Mesothelial cell of epicardium (in vitro differentiated cells): ENCODE measurements at regions not wholly inside any gene's neighbourhood (a gene's known extent, or its start where the extent isn't known, plus 50 kb on each side); places are given as distances from the start of the nearest gene placed in this dataset.

ENCODE experiments used
- DNase-seq, 2 experiments: peaks; one replicate each; pipeline ENCODE4 v3.0.0; 2021; ENCODE audit warnings: low spot score in 2 of 2; ENCODE audit not compliant: unreplicated experiment in 2 of 2
- H3K27ac Mint-ChIP-seq: 2 replicates; pipeline ENCODE4 v1.8.0; 2021; ENCODE audit warnings: mixed read lengths
- H3K27me3 Mint-ChIP-seq: 2 replicates; pipeline ENCODE4 v1.8.0; 2021; ENCODE audit warnings: low read depth, mixed read lengths
- H3K36me3 Mint-ChIP-seq: 2 replicates; pipeline ENCODE4 v1.8.0; 2021; ENCODE audit warnings: mixed read lengths
- H3K4me1 Mint-ChIP-seq: 2 replicates; pipeline ENCODE4 v1.8.0; 2021; ENCODE audit warnings: mixed read lengths
- H3K4me3 Mint-ChIP-seq: 2 replicates; pipeline ENCODE4 v1.8.0; 2021; ENCODE audit warnings: mild to moderate bottlenecking, moderate library complexity, mixed read lengths
- H3K9me3 Mint-ChIP-seq: 2 replicates; pipeline ENCODE4 v1.8.0; 2021; ENCODE audit warnings: mixed read lengths
- CTCF ChIP-seq: fragments of 200-600 bp; sonication (generic); IDR thresholded peaks from one replicate; pipeline ENCODE4 v1.5.0; 2021; ENCODE audit warnings: antibody characterized with exemption; ENCODE audit not compliant: unreplicated experiment

DNA sequence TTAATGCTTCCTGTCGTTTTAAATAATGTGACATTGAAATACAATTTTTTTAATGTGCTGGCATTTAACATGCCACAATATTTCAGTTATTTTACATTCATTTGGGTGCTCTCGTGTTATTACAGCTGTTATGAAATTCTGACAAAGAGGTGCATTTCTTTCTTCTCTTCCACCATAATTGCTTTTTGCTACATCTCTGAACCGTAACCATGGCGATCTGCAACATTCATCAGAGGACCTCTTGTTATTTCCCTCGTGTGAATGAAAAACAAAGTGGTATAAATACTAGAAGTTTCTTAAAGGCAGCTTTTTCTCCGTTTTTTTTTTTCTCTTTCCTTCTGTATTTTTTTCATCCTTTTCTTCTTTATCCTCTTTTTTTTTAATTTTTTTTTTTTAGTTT lies 316.4 kb downstream of the MCTP2 start:
- H3K27me3 Mint-ChIP-seq, result no peaks in the 10 kb centered on the region
- H3K36me3 Mint-ChIP-seq, result no peaks in the 10 kb centered on the region
- no peak for TF ChIP-seq CTCF
- DNase-seq, result no peak
- no peak overlapping the region for H3K27ac Mint-ChIP-seq
- H3K4me3 Mint-ChIP-seq, result no peak overlapping the region
- no peaks in the 10 kb centered on the region for H3K9me3 Mint-ChIP-seq
- no peaks in the 10 kb centered on the region for H3K4me1 Mint-ChIP-seq

- Mint-ChIP-seq H3K9me3 (peaks cover 7% of the 10 kb centered on the region), H3K36me3 (no peaks in the 10 kb centered on the region), H3K27ac (no peak overlapping the region), H3K27me3 (no peaks in the 10 kb centered on the region), H3K4me1 (no peaks in the 10 kb centered on the region), H3K4me3 (no peak overlapping the region)
- no peak for DNase-seq
- TF ChIP-seq CTCF, result no peak
Observed at GRCh38 chr15:94555841-94556519, 324.6 kb downstream of the MCTP2 start.

- Mint-ChIP-seq H3K4me1 (no peaks in the 10 kb centered on the region), H3K9me3 (peaks cover 32% of the 10 kb centered on the region)
Observed at GRCh38 chr15:94561036-94561689, 329.8 kb downstream of the MCTP2 start.

DNA sequence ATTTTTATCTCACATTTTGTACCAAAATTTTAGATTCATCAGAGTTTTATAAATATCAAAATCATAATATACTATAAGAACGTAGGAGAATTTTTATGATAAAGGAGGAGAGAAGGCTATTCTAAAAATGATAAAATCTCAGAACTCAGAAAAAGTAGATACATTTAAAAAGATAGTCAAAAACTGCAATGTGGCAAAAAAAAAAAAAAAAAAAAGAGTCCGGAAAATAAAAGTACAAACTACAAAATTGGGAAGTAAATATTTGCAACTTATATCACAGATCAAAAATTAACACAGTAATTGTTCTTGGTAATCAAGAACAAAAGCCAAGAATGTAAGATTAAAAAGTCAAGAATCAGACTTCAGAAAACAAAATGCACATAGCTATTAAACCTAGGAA lies 332.1 kb downstream of the MCTP2 start:
- Mint-ChIP-seq H3K9me3 (peaks cover 32% of the 10 kb centered on the region), H3K4me3 (no peak overlapping the region), H3K4me1 (no peaks in the 10 kb centered on the region), H3K27ac (no peak overlapping the region), H3K27me3 (no peaks in the 10 kb centered on the region), H3K36me3 (no peaks in the 10 kb centered on the region)
- TF ChIP-seq CTCF, result no peak
- no peak for DNase-seq

More at GRCh38 chr15:94561036-94561689, 329.8 kb downstream of the MCTP2 start:
- no peak for DNase-seq
- TF ChIP-seq CTCF, result no peak
- H3K27ac Mint-ChIP-seq, result no peak overlapping the region
- H3K27me3 Mint-ChIP-seq, result no peaks in the 10 kb centered on the region
- no peak overlapping the region for H3K4me3 Mint-ChIP-seq
- no peaks in the 10 kb centered on the region for H3K36me3 Mint-ChIP-seq

DNA sequence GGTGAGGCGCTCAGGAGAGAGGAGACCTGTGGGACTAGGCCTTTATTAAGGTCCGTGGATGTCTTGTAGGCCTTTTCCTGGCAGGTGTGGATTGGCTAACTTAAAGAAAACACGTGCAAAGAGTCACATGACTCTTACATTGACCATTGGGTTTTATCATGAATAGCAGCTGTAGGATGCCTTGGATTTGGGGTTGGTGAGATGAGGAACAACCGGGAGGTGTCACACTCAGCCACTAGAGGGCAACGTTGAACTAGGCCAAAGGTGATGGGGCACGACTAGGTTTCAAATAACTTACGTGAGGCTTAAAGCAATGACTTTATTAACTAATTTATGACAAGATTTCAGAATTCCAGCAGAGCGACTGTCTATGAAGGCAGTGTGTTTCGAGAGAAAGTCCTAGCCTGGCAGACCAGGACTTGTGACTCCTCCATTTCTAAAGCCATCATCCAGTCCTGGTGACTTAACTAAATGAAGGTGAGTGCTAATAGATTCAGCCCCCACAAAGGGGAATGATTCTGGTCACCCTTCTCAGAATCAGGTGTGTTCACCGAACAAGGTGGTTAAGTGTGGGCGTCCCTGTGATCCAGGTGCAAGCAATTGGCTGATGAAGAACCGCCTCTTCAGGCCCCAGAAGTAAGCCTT lies 345.6 kb downstream of the MCTP2 start:
- TF ChIP-seq CTCF, result no peak
- no peak for DNase-seq
- no peak overlapping the region for H3K27ac Mint-ChIP-seq
- no peaks in the 10 kb centered on the region for H3K9me3 Mint-ChIP-seq
- H3K27me3 Mint-ChIP-seq, result no peaks in the 10 kb centered on the region
- no peaks in the 10 kb centered on the region for H3K36me3 Mint-ChIP-seq
- no peak overlapping the region for H3K4me3 Mint-ChIP-seq
- H3K4me1 Mint-ChIP-seq, result peaks cover 2% of the 10 kb centered on the region
